ENCODE measurements at regions not wholly inside any gene's neighbourhood (a gene's known extent, or its start where the extent isn't known, plus 50 kb on each side); places are given as distances from the start of the nearest gene placed in this dataset.

GRCh38 chr14:34231626-34232025, 230.4 kb downstream of the SPTSSA start:
- Histone ChIP-seq H3K79me2 (replicated peaks; ENCODE audit: insufficient read depth, low read length) (no peaks in the 10 kb centered on the region), H3K9me3 (ENCODE audit: low read length) (no peaks in the 10 kb centered on the region), H3K4me3 (ENCODE audit: low read length) (no peak overlapping the region), H3F3A (ENCODE audit: insufficient read depth, low read length, poor library complexity, severe bottlenecking) (no peaks in the 10 kb centered on the region), H3K9me2 (ENCODE audit: insufficient read depth, low read length) (no peaks in the 10 kb centered on the region), H4K20me1 (ENCODE audit: insufficient read depth) (no peaks in the 10 kb centered on the region), H3K27ac (ENCODE audit: low read length) (no peak overlapping the region), H3K27me3 (ENCODE audit: insufficient read depth, low read depth, low read length) (peaks cover 3% of the 10 kb centered on the region), H3K36me3 (ENCODE audit: insufficient read depth, low read length) (no peaks in the 10 kb centered on the region), H2AFZ (ENCODE audit: low read depth, low read length) (no peak overlapping the region), H3K9ac (ENCODE audit: low read length) (no peak overlapping the region), H3K4me2 (ENCODE audit: low read length) (no peak overlapping the region)
- TF ChIP-seq POLR2AphosphoS5 (IDR thresholded peaks at IDR 0.05): no peak
- TF ChIP-seq, protein P1, sequence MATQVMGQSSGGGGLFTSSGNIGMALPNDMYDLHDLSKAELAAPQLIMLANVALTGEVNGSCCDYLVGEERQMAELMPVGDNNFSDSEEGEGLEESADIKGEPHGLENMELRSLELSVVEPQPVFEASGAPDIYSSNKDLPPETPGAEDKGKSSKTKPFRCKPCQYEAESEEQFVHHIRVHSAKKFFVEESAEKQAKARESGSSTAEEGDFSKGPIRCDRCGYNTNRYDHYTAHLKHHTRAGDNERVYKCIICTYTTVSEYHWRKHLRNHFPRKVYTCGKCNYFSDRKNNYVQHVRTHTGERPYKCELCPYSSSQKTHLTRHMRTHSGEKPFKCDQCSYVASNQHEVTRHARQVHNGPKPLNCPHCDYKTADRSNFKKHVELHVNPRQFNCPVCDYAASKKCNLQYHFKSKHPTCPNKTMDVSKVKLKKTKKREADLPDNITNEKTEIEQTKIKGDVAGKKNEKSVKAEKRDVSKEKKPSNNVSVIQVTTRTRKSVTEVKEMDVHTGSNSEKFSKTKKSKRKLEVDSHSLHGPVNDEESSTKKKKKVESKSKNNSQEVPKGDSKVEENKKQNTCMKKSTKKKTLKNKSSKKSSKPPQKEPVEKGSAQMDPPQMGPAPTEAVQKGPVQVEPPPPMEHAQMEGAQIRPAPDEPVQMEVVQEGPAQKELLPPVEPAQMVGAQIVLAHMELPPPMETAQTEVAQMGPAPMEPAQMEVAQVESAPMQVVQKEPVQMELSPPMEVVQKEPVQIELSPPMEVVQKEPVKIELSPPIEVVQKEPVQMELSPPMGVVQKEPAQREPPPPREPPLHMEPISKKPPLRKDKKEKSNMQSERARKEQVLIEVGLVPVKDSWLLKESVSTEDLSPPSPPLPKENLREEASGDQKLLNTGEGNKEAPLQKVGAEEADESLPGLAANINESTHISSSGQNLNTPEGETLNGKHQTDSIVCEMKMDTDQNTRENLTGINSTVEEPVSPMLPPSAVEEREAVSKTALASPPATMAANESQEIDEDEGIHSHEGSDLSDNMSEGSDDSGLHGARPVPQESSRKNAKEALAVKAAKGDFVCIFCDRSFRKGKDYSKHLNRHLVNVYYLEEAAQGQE (IDR thresholded peaks at IDR 0.05; ENCODE audit: borderline replicate concordance): no peak
- no peak for TF ChIP-seq CTCF (IDR thresholded peaks at IDR 0.05; ENCODE audit: poor library complexity, severe bottlenecking)
- no peak for TF ChIP-seq RAD21 (conservative IDR thresholded peaks at IDR 0.05)
- no peak for TF ChIP-seq TAF1 (IDR thresholded peaks at IDR 0.05; ENCODE audit: low read depth)
- TF ChIP-seq EZH2 (IDR thresholded peaks at IDR 0.05; ENCODE audit: borderline replicate concordance, insufficient read depth, low read length, poor library complexity, severe bottlenecking): no peak
- TF ChIP-seq SMC3 (conservative IDR thresholded peaks at IDR 0.05; ENCODE audit: poor library complexity): no peak
- TF ChIP-seq MXI1 (conservative IDR thresholded peaks at IDR 0.05; ENCODE audit: poor library complexity, severe bottlenecking): no peak
- no peak for TF ChIP-seq EP300 (conservative IDR thresholded peaks at IDR 0.05; ENCODE audit: poor library complexity, severe bottlenecking)

DNA sequence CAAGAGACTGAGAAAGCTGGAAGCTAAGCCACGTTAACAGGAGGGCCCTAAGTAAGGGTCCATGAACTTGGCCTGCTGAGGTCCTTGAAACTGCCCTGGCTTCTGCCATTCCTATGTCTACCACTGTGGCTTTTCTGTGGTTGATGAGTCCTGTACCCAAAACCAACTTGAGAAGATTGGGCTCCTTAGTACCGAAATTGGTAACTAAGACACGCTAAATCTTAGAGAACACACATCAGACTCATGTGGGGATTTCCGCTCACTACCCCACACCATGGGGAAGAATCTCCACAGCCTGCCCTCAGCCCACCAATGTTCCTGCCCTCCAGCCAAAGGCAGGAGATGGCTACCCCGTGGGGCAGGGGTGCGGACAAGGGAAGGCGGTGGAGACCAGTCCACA, 232.9 kb downstream of the SPTSSA start:
- H3K9ac ChIP-seq (ENCODE audit: low read length): no peak overlapping the region
- H3K27me3 ChIP-seq (ENCODE audit: insufficient read depth, low read depth, low read length): peaks cover 3% of the 10 kb centered on the region
- TF ChIP-seq, protein P1 (IDR thresholded peaks at IDR 0.05; ENCODE audit: borderline replicate concordance): no peak
- no peak for TF ChIP-seq POLR2AphosphoS5 (IDR thresholded peaks at IDR 0.05)
- TF ChIP-seq TAF1 (IDR thresholded peaks at IDR 0.05; ENCODE audit: low read depth): no peak
- TF ChIP-seq EZH2 (IDR thresholded peaks at IDR 0.05; ENCODE audit: borderline replicate concordance, insufficient read depth, low read length, poor library complexity, severe bottlenecking): no peak
- no peak for TF ChIP-seq RAD21 (conservative IDR thresholded peaks at IDR 0.05)
- no peak for TF ChIP-seq SMC3 (conservative IDR thresholded peaks at IDR 0.05; ENCODE audit: poor library complexity)
- no peak for TF ChIP-seq EP300 (conservative IDR thresholded peaks at IDR 0.05; ENCODE audit: poor library complexity, severe bottlenecking)
- TF ChIP-seq CTCF (IDR thresholded peaks at IDR 0.05; ENCODE audit: poor library complexity, severe bottlenecking): no peak
- TF ChIP-seq MXI1 (conservative IDR thresholded peaks at IDR 0.05; ENCODE audit: poor library complexity, severe bottlenecking): no peak
- no peak overlapping the region for H3K27ac ChIP-seq (ENCODE audit: low read length)
- H3F3A ChIP-seq (ENCODE audit: insufficient read depth, low read length, poor library complexity, severe bottlenecking): no peaks in the 10 kb centered on the region
- no peaks in the 10 kb centered on the region for H3K79me2 ChIP-seq (replicated peaks; ENCODE audit: insufficient read depth, low read length)
- no peak overlapping the region for H3K4me2 ChIP-seq (ENCODE audit: low read length)
- no peak overlapping the region for H3K4me3 ChIP-seq (ENCODE audit: low read length)
- no peak overlapping the region for H2AFZ ChIP-seq (ENCODE audit: low read depth, low read length)
- H3K36me3 ChIP-seq (ENCODE audit: insufficient read depth, low read length): no peaks in the 10 kb centered on the region
- H3K9me3 ChIP-seq (ENCODE audit: low read length): no peaks in the 10 kb centered on the region
- H3K9me2 ChIP-seq (ENCODE audit: insufficient read depth, low read length): no peaks in the 10 kb centered on the region
- no peaks in the 10 kb centered on the region for H4K20me1 ChIP-seq (ENCODE audit: insufficient read depth)
